ENCODE measurements at regions not wholly inside any gene's neighbourhood (a gene's known extent, or its start where the extent isn't known, plus 50 kb on each side); places are given as distances from the start of the nearest gene placed in this dataset.
"Not testable (repeated sequence)": the region's sequence is repeated elsewhere in the genome, so short reads cannot be mapped to it uniquely, and the experiment has no call there.

GRCh38 chr12:9543341-9543740 is 64.4 kb downstream of the KLRB1 start:
- DNase-seq, result not testable (repeated sequence)

GRCh38 chr12:9542827-9543226 is 64.9 kb downstream of the KLRB1 start:
- DNase-seq, result not testable (repeated sequence)

- DNase-seq, result not testable (repeated sequence)
Measured at GRCh38 chr12:9515925-9516324, 91.8 kb downstream of the KLRB1 start.

GRCh38 chr12:9512695-9513094 is 95.0 kb downstream of the KLRB1 start:
- DNase-seq, result not testable (repeated sequence)

- peak; percentile 30 for DNase-seq
Measured at GRCh38 chr12:9510392-9511011, 97.2 kb downstream of the KLRB1 start.

- no peak for DNase-seq
Measured at GRCh38 chr12:9509464-9510161, 98.1 kb downstream of the KLRB1 start.

- no peak for DNase-seq
Measured at GRCh38 chr12:9506746-9507145, 101.0 kb downstream of the KLRB1 start.

GRCh38 chr12:9503384-9503783 is 104.3 kb downstream of the KLRB1 start:
- not testable (repeated sequence) for DNase-seq

GRCh38 chr12:9502845-9503244 is 104.9 kb downstream of the KLRB1 start:
- DNase-seq, result not testable (repeated sequence)

- not testable (repeated sequence) for DNase-seq
Measured at GRCh38 chr12:9493325-9493724, 114.4 kb downstream of the KLRB1 start.

GRCh38 chr12:9481289-9481688 is 126.4 kb downstream of the KLRB1 start:
- DNase-seq, result not testable (repeated sequence)

- DNase-seq, result not testable (repeated sequence)
Measured at GRCh38 chr12:9474197-9474596, 133.5 kb downstream of the KLRB1 start.

GRCh38 chr12:9473638-9474037 is 134.1 kb downstream of the KLRB1 start:
- not testable (repeated sequence) for DNase-seq

- DNase-seq, result not testable (repeated sequence)
Measured at GRCh38 chr12:9471501-9471900, 136.2 kb downstream of the KLRB1 start.

GRCh38 chr12:9470367-9470766 is 137.3 kb downstream of the KLRB1 start:
- not testable (repeated sequence) for DNase-seq

- not testable (repeated sequence) for DNase-seq
Measured at GRCh38 chr12:9469956-9470355, 137.8 kb downstream of the KLRB1 start.

GRCh38 chr12:9469463-9469862 is 138.3 kb downstream of the KLRB1 start:
- not testable (repeated sequence) for DNase-seq

GRCh38 chr12:9468998-9469397 is 138.7 kb downstream of the KLRB1 start:
- DNase-seq, result peak; percentile 48

- not testable (repeated sequence) for DNase-seq
Measured at GRCh38 chr12:9468144-9468543, 139.6 kb downstream of the KLRB1 start.

GRCh38 chr12:9464408-9464807 is 143.3 kb downstream of the KLRB1 start:
- DNase-seq, result no peak

- not testable (repeated sequence) for DNase-seq
Measured at GRCh38 chr12:9455516-9455915, 152.2 kb downstream of the KLRB1 start.

GRCh38 chr12:9454021-9454420 is 153.7 kb downstream of the KLRB1 start:
- DNase-seq, result not testable (repeated sequence)

- DNase-seq, result not testable (repeated sequence)
Measured at GRCh38 chr12:9450127-9450567, 157.6 kb downstream of the KLRB1 start.

GRCh38 chr12:9449657-9450126 is 158.0 kb downstream of the KLRB1 start:
- DNase-seq, result not testable (repeated sequence)

All from midbrain (tissue), 1 donor.